ENCODE measurements at regions not wholly inside any gene's neighbourhood (a gene's known extent, or its start where the extent isn't known, plus 50 kb on each side); places are given as distances from the start of the nearest gene placed in this dataset.

GRCh38 chr20:24256307-24256706, 213.1 kb upstream of the SYNDIG1 start:
- Mint-ChIP-seq H3K36me3 (no peaks in the 10 kb centered on the region), H3K27me3 (peaks cover 1% of the 10 kb centered on the region), H3K9me3 (no peaks in the 10 kb centered on the region), H3K27ac (no peak overlapping the region), H3K4me1 (no peaks in the 10 kb centered on the region), H3K4me3 (no peak overlapping the region)
- ATAC-seq (ENCODE audit: low read depth) (no peak), DNase-seq (no peak)
- POLR2A ChIA-PET = interaction anchor here (0.5 kb wide), 1 partner anchor 156 kb away, joined by 3 read pairs; no protein-coding TSS in a partner anchor

- Mint-ChIP-seq H3K4me3 (no peak overlapping the region), H3K27ac (no peak overlapping the region), H3K36me3 (no peaks in the 10 kb centered on the region), H3K4me1 (peaks cover 1% of the 10 kb centered on the region), H3K27me3 (peaks cover 9% of the 10 kb centered on the region), H3K9me3 (peaks cover 1% of the 10 kb centered on the region)
- ATAC-seq (ENCODE audit: low read depth) = no peak
- POLR2A ChIA-PET = no interaction called here
- DNase-seq = no peak
Observed at GRCh38 chr20:24254480-24254879, 214.9 kb upstream of the SYNDIG1 start.

- no peak for ATAC-seq (ENCODE audit: low read depth)
- DNase-seq = no peak
- peaks cover 3% of the 10 kb centered on the region for H3K9me3 Mint-ChIP-seq
- no peak overlapping the region for H3K27ac Mint-ChIP-seq
- peaks cover 3% of the 10 kb centered on the region for H3K4me1 Mint-ChIP-seq
- H3K4me3 Mint-ChIP-seq = no peak overlapping the region
- H3K36me3 Mint-ChIP-seq = no peaks in the 10 kb centered on the region
- peaks cover 10% of the 10 kb centered on the region for H3K27me3 Mint-ChIP-seq
- POLR2A ChIA-PET = no interaction called here
Observed at GRCh38 chr20:24253321-24253720, 216.1 kb upstream of the SYNDIG1 start.

- peaks cover 17% of the 10 kb centered on the region for H3K27me3 Mint-ChIP-seq
- H3K27ac Mint-ChIP-seq = no peak overlapping the region
- peaks cover 3% of the 10 kb centered on the region for H3K4me1 Mint-ChIP-seq
- POLR2A ChIA-PET = no interaction called here
- peaks cover 3% of the 10 kb centered on the region for H3K9me3 Mint-ChIP-seq
- no peaks in the 10 kb centered on the region for H3K36me3 Mint-ChIP-seq
- no peak overlapping the region for H3K4me3 Mint-ChIP-seq
- ATAC-seq (ENCODE audit: low read depth) (no peak), DNase-seq (no peak)
Observed at GRCh38 chr20:24245094-24245493, 224.3 kb upstream of the SYNDIG1 start.

- Mint-ChIP-seq H3K4me3 (no peak overlapping the region), H3K36me3 (no peaks in the 10 kb centered on the region), H3K9me3 (no peaks in the 10 kb centered on the region), H3K4me1 (no peaks in the 10 kb centered on the region), H3K27me3 (peaks cover 11% of the 10 kb centered on the region), H3K27ac (no peak overlapping the region)
- DNase-seq = no peak
- POLR2A ChIA-PET = no interaction called here
- ATAC-seq (ENCODE audit: low read depth) = no peak
Observed at GRCh38 chr20:24242763-24243162, 226.7 kb upstream of the SYNDIG1 start.

GRCh38 chr20:24241466-24241865, 228.0 kb upstream of the SYNDIG1 start:
- POLR2A ChIA-PET = no interaction called here
- H3K27ac Mint-ChIP-seq = no peak overlapping the region
- H3K27me3 Mint-ChIP-seq = peaks cover 11% of the 10 kb centered on the region
- H3K36me3 Mint-ChIP-seq = no peaks in the 10 kb centered on the region
- no peak overlapping the region for H3K4me3 Mint-ChIP-seq
- DNase-seq (no peak), ATAC-seq (ENCODE audit: low read depth) (no peak)
- no peaks in the 10 kb centered on the region for H3K4me1 Mint-ChIP-seq
- H3K9me3 Mint-ChIP-seq = no peaks in the 10 kb centered on the region

GRCh38 chr20:24236963-24237362, 232.5 kb upstream of the SYNDIG1 start:
- POLR2A ChIA-PET = no interaction called here
- Mint-ChIP-seq H3K27me3 (peaks cover 6% of the 10 kb centered on the region), H3K9me3 (no peaks in the 10 kb centered on the region), H3K4me1 (no peaks in the 10 kb centered on the region), H3K4me3 (no peak overlapping the region), H3K36me3 (no peaks in the 10 kb centered on the region), H3K27ac (no peak overlapping the region)
- DNase-seq (no peak), ATAC-seq (ENCODE audit: low read depth) (no peak)

GRCh38 chr20:24236201-24236600, 233.2 kb upstream of the SYNDIG1 start:
- Mint-ChIP-seq H3K27me3 (peaks cover 6% of the 10 kb centered on the region), H3K9me3 (no peaks in the 10 kb centered on the region), H3K4me3 (no peak overlapping the region), H3K4me1 (no peaks in the 10 kb centered on the region), H3K27ac (no peak overlapping the region), H3K36me3 (no peaks in the 10 kb centered on the region)
- no peak for DNase-seq
- ATAC-seq (ENCODE audit: low read depth) = no peak
- POLR2A ChIA-PET = no interaction called here

GRCh38 chr20:24235296-24236175, 233.9 kb upstream of the SYNDIG1 start:
- H3K4me1 Mint-ChIP-seq = no peaks in the 10 kb centered on the region
- no peaks in the 10 kb centered on the region for H3K9me3 Mint-ChIP-seq
- ATAC-seq (ENCODE audit: low read depth) (no peak), DNase-seq (no peak)
- H3K4me3 Mint-ChIP-seq = no peak overlapping the region
- H3K27me3 Mint-ChIP-seq = peaks cover 6% of the 10 kb centered on the region
- H3K36me3 Mint-ChIP-seq = no peaks in the 10 kb centered on the region
- no peak overlapping the region for H3K27ac Mint-ChIP-seq
- POLR2A ChIA-PET = no interaction called here

- POLR2A ChIA-PET = no interaction called here
- H3K4me3 Mint-ChIP-seq = no peak overlapping the region
- ATAC-seq (ENCODE audit: low read depth) = no peak
Observed at GRCh38 chr20:24227600-24227999, 239.0 kb upstream of the GGTLC1 start.

GRCh38 chr20:24212494-24212893, 223.9 kb upstream of the GGTLC1 start:
- Mint-ChIP-seq H3K4me3 (no peak overlapping the region), H3K4me1 (peaks cover 4% of the 10 kb centered on the region), H3K27ac (no peak overlapping the region), H3K9me3 (peaks cover 17% of the 10 kb centered on the region), H3K27me3 (peaks cover 38% of the 10 kb centered on the region), H3K36me3 (peaks cover 3% of the 10 kb centered on the region)
- ATAC-seq (ENCODE audit: low read depth) = no peak
- POLR2A ChIA-PET = no interaction called here
- no peak for DNase-seq

More at GRCh38 chr20:24227600-24227999, 239.0 kb upstream of the GGTLC1 start:
- DNase-seq = no peak
- Mint-ChIP-seq H3K27me3 (peaks cover 24% of the 10 kb centered on the region), H3K4me1 (no peaks in the 10 kb centered on the region), H3K36me3 (no peaks in the 10 kb centered on the region), H3K9me3 (peaks cover 2% of the 10 kb centered on the region), H3K27ac (no peak overlapping the region)

- DNase-seq (no peak), ATAC-seq (ENCODE audit: low read depth) (no peak)
- Mint-ChIP-seq H3K27ac (no peak overlapping the region), H3K4me3 (no peak overlapping the region), H3K36me3 (peaks cover 3% of the 10 kb centered on the region), H3K27me3 (peaks cover 35% of the 10 kb centered on the region), H3K4me1 (peaks cover 4% of the 10 kb centered on the region), H3K9me3 (peaks cover 15% of the 10 kb centered on the region)
- POLR2A ChIA-PET = no interaction called here
Observed at GRCh38 chr20:24211972-24212371, 223.4 kb upstream of the GGTLC1 start.

- H3K27ac Mint-ChIP-seq = no peak overlapping the region
- H3K9me3 Mint-ChIP-seq = peaks cover 10% of the 10 kb centered on the region
- H3K4me1 Mint-ChIP-seq = peaks cover 4% of the 10 kb centered on the region
- ATAC-seq (ENCODE audit: low read depth) (no peak), DNase-seq (no peak)
- POLR2A ChIA-PET = no interaction called here
- H3K4me3 Mint-ChIP-seq = no peak overlapping the region
- peaks cover 27% of the 10 kb centered on the region for H3K27me3 Mint-ChIP-seq
- H3K36me3 Mint-ChIP-seq = peaks cover 2% of the 10 kb centered on the region
Observed at GRCh38 chr20:24210356-24210755, 221.8 kb upstream of the GGTLC1 start.

- no peak for ATAC-seq (ENCODE audit: low read depth)
- Mint-ChIP-seq H3K27me3 (peaks cover 23% of the 10 kb centered on the region), H3K27ac (no peak overlapping the region), H3K9me3 (peaks cover 10% of the 10 kb centered on the region), H3K4me1 (peaks cover 4% of the 10 kb centered on the region), H3K4me3 (no peak overlapping the region), H3K36me3 (peaks cover 2% of the 10 kb centered on the region)
- POLR2A ChIA-PET = no interaction called here
- DNase-seq = no peak
Observed at GRCh38 chr20:24208652-24209051, 220.1 kb upstream of the GGTLC1 start.
